ENCODE measurements at regions not wholly inside any gene's neighbourhood (a gene's known extent, or its start where the extent isn't known, plus 50 kb on each side); places are given as distances from the start of the nearest gene placed in this dataset.

DNA sequence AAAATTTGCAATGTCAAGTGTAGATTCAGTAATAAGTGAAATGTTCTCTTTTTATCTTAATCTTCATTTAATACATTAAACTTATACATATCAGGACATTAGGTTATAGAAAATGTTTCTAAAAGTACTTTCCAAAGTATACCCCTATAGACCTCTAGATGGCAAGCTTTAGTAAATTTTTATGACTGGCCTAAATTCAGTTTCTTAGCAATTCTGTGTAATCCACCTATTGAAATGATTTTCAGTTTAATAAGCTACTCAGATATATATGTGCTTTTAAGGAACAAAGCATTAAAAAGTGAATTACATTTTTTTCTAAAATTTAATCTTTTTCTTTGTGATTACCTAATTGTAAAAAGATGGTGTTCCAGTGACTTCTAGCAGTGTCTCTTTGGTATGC is 342.2 kb downstream of the GBE1 start:
- Histone ChIP-seq H3K27me3 (ENCODE audit: control insufficient read depth in 2 of 2, insufficient read depth in 1 of 2, low read length in 1 of 2) (no peaks in the 10 kb centered on the region), H3K4me3 (ENCODE audit: low read length in 2 of 2) (no peak overlapping the region), H3K4me1 (ENCODE audit: control insufficient read depth in 2 of 2, insufficient read depth in 2 of 2, low read length in 2 of 2) (no peaks in the 10 kb centered on the region), H3K27ac (ENCODE audit: low read depth in 1 of 2, low read length in 1 of 2) (no peak overlapping the region), H3K36me3 (ENCODE audit: control insufficient read depth in 2 of 2, insufficient read depth in 2 of 2, low read length in 1 of 2) (no peaks in the 10 kb centered on the region), H3K9me3 (ENCODE audit: control insufficient read depth in 2 of 2, insufficient read depth in 1 of 2, low read length in 1 of 2) (no peaks in the 10 kb centered on the region)
- DNase-seq (ENCODE audit: low read depth in 6 of 9, low spot score in 9 of 9), result no peak

DNA sequence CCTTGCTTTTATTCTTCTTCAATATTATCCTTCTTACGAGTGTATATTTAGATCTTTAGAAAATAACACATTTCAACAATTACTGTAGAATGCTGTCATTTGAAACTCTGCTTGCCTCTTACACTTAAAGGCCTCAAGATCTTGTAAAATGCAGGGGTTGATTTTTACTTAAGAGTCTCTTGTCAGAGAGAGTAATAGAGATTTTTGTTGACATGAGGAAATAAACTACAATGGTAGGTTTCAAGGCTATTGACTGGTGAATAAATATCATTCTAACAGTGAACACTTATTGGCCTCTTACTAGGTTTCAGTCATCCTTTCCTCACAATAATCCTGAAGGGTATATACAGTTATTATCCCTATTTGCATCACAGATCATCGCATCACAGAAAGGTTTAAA is 344.6 kb downstream of the GBE1 start:
- H3K27me3 ChIP-seq (ENCODE audit: control insufficient read depth in 2 of 2, insufficient read depth in 1 of 2, low read length in 1 of 2), result no peaks in the 10 kb centered on the region
- H3K27ac ChIP-seq (ENCODE audit: low read depth in 1 of 2, low read length in 1 of 2), result no peak overlapping the region
- 95% methylated on average over 2 of the region's 2 CpGs for WGBS
- no peaks in the 10 kb centered on the region for H3K4me1 ChIP-seq (ENCODE audit: control insufficient read depth in 2 of 2, insufficient read depth in 2 of 2, low read length in 2 of 2)
- no peak for DNase-seq (ENCODE audit: low read depth in 6 of 9, low spot score in 9 of 9)
- H3K4me3 ChIP-seq (ENCODE audit: low read length in 2 of 2), result no peak overlapping the region
- H3K36me3 ChIP-seq (ENCODE audit: control insufficient read depth in 2 of 2, insufficient read depth in 2 of 2, low read length in 1 of 2), result no peaks in the 10 kb centered on the region
- no peaks in the 10 kb centered on the region for H3K9me3 ChIP-seq (ENCODE audit: control insufficient read depth in 2 of 2, insufficient read depth in 1 of 2, low read length in 1 of 2)

DNA sequence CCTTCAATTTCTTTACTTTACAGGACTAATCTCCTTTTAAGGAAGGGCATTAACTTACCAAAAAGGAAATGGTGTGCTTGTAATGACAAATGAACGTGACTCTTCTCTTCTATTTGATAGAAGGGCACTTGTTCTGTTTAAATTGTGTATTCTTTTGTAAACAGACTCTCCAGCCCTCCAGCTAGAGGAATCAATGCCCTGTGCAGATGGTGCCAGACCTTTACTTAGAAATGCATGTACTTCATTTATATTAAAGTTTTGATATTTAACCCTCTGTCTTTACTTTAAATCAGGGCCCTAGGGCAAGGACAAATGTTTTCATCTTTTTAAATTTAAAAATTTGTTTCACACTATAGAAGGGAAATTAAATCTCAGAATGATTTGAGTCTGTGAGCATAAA is 355.1 kb downstream of the GBE1 start:
- WGBS, result 70% methylated on average over 1 of the region's 1 CpG

DNA sequence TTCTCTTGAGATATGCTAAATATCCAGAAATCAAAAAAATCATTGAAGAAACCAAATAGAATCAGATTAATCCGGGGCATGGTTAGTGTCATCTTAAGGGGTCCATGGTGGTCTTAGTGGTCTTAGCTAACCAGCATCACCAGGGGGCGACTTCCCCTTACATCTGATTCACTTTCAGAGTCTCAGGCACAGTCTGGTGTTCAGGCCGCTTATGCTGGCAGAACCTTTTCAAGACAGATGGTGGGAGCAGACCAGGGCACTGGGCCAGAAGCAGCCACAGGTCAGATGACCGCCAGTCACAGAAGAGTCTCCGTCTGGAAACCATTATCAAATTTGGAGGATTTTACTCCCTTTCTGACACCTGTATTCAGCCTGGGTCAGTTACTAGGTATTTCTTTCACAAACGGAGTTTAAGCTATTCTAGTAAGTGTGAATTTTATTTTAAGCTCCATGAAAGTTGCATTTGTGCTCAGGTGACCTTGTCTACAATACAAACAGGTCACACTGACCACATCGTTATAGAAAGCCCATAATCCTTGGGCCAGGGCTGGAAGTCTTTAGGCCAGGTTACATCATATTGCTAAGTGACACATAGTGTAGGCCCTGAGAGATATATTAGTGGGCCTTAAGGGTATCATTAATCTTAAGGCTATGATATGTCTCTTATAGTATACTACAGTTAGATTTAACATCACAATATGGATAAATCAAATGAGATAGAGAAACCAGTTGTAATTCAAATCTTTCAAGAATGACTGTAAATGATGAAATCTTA is 365.5 kb downstream of the GBE1 start:
- Histone ChIP-seq H3K36me3 (ENCODE audit: control insufficient read depth in 2 of 2, insufficient read depth in 2 of 2, low read length in 1 of 2) (no peaks in the 10 kb centered on the region), H3K4me1 (ENCODE audit: control insufficient read depth in 2 of 2, insufficient read depth in 2 of 2, low read length in 2 of 2) (no peaks in the 10 kb centered on the region), H3K27ac (ENCODE audit: low read depth in 1 of 2, low read length in 1 of 2) (no peak overlapping the region), H3K9me3 (ENCODE audit: control insufficient read depth in 2 of 2, insufficient read depth in 1 of 2, low read length in 1 of 2) (no peaks in the 10 kb centered on the region), H3K27me3 (ENCODE audit: control insufficient read depth in 2 of 2, insufficient read depth in 1 of 2, low read length in 1 of 2) (no peaks in the 10 kb centered on the region), H3K4me3 (ENCODE audit: low read length in 2 of 2) (no peak overlapping the region)
- no peak for DNase-seq (ENCODE audit: low read depth in 6 of 9, low spot score in 9 of 9)
- WGBS, result 94% methylated on average over 7 of the region's 7 CpGs

More for the DNA sequence above, 355.1 kb downstream of the GBE1 start:
- H3K27me3 ChIP-seq (ENCODE audit: control insufficient read depth in 2 of 2, insufficient read depth in 1 of 2, low read length in 1 of 2), result no peaks in the 10 kb centered on the region
- H3K9me3 ChIP-seq (ENCODE audit: control insufficient read depth in 2 of 2, insufficient read depth in 1 of 2, low read length in 1 of 2), result no peaks in the 10 kb centered on the region
- no peak for DNase-seq (ENCODE audit: low read depth in 6 of 9, low spot score in 9 of 9)
- H3K4me1 ChIP-seq (ENCODE audit: control insufficient read depth in 2 of 2, insufficient read depth in 2 of 2, low read length in 2 of 2), result no peaks in the 10 kb centered on the region
- H3K27ac ChIP-seq (ENCODE audit: low read depth in 1 of 2, low read length in 1 of 2), result no peak overlapping the region
- H3K4me3 ChIP-seq (ENCODE audit: low read length in 2 of 2), result no peak overlapping the region
- no peaks in the 10 kb centered on the region for H3K36me3 ChIP-seq (ENCODE audit: control insufficient read depth in 2 of 2, insufficient read depth in 2 of 2, low read length in 1 of 2)

DNA sequence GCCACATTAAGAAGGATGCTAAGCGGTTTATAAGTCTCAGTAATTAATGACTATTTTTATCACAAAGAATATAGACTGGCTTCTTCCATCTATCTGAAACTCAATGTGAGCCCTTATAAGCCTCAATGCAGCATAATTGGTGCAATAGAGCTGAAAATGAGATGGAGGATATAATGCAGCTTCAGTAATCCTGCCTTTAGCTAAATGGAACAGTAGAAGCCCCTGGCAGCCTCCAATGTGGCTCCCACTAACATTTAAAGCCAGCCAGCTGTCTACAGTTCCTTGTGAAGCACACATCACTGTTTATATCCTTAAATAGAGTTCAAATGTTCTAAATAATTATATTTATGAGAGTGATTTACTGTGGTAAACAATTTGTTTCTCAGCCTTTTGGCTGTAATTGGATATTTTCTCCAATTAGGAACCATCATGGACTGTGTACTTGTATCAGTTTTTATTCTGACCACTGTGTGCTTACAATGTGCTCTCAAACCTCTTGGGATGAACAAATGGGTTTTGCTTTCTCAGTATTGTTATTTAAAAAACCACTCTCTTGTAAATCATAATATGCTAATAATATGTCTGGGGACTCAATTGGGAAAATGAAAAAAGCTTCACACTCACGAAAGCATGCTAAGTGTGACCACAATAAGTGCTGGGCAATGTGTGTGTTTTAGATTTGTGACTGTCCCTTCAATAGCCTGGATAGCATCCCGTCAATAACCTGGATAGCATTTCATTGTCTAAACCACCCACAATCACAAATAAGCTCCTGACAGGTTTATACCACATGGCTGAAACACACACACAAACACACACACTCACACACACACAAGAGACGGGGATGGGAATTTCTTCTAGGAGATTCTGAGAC is 366.6 kb downstream of the GBE1 start:
- WGBS, result 98% methylated on average over 4 of the region's 4 CpGs
- DNase-seq (ENCODE audit: low read depth in 6 of 9, low spot score in 9 of 9), result no peak
- Histone ChIP-seq H3K27me3 (ENCODE audit: control insufficient read depth in 2 of 2, insufficient read depth in 1 of 2, low read length in 1 of 2) (no peaks in the 10 kb centered on the region), H3K27ac (ENCODE audit: low read depth in 1 of 2, low read length in 1 of 2) (no peak overlapping the region), H3K4me3 (ENCODE audit: low read length in 2 of 2) (no peak overlapping the region), H3K36me3 (ENCODE audit: control insufficient read depth in 2 of 2, insufficient read depth in 2 of 2, low read length in 1 of 2) (no peaks in the 10 kb centered on the region), H3K4me1 (ENCODE audit: control insufficient read depth in 2 of 2, insufficient read depth in 2 of 2, low read length in 2 of 2) (no peaks in the 10 kb centered on the region), H3K9me3 (ENCODE audit: control insufficient read depth in 2 of 2, insufficient read depth in 1 of 2, low read length in 1 of 2) (no peaks in the 10 kb centered on the region)

DNA sequence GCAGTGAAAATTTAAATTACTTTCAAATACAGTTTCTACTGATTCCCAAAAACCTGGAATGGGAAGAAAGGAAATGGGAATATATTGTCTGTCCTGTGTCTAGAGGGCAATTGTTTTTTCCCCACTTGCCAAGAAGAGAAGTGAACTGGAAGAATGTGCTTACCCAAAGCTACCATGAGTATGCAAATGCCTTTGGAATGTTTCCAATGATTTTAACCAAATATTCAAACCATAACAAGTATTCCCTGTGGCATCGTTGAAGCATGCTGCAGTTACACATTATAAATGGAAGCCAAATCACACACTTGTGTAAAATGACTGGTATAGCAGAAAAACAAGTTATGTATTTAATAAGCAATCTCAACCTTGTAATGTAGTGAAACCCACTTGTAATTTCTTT is 368.2 kb downstream of the GBE1 start:
- Histone ChIP-seq H3K4me3 (ENCODE audit: low read length in 2 of 2) (no peak overlapping the region), H3K9me3 (ENCODE audit: control insufficient read depth in 2 of 2, insufficient read depth in 1 of 2, low read length in 1 of 2) (no peaks in the 10 kb centered on the region), H3K27ac (ENCODE audit: low read depth in 1 of 2, low read length in 1 of 2) (no peak overlapping the region), H3K4me1 (ENCODE audit: control insufficient read depth in 2 of 2, insufficient read depth in 2 of 2, low read length in 2 of 2) (no peaks in the 10 kb centered on the region), H3K27me3 (ENCODE audit: control insufficient read depth in 2 of 2, insufficient read depth in 1 of 2, low read length in 1 of 2) (no peaks in the 10 kb centered on the region), H3K36me3 (ENCODE audit: control insufficient read depth in 2 of 2, insufficient read depth in 2 of 2, low read length in 1 of 2) (no peaks in the 10 kb centered on the region)
- no peak for DNase-seq (ENCODE audit: low read depth in 6 of 9, low spot score in 9 of 9)
- WGBS, result 84% methylated on average over 1 of the region's 1 CpG

DNA sequence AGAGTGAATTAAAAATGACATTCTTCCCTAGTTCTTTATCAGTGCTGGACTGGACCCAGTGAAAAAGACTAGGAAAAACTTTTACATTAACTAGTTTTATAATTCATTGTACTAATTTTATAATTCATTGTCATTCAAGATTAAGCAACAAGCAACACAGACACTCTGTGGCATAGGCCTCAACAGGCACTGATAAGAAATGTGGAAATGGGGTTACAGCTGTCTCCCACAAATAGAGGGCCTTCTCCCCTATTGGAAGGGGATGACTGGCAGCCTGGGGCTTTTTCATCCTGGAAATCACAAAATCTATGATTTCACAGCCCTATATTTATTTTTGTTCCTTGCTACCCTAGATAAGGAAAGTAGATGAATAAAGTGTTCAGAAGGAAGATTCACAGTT is 370.6 kb downstream of the GBE1 start:
- no peak overlapping the region for H3K27ac ChIP-seq (ENCODE audit: low read depth in 1 of 2, low read length in 1 of 2)
- H3K4me1 ChIP-seq (ENCODE audit: control insufficient read depth in 2 of 2, insufficient read depth in 2 of 2, low read length in 2 of 2), result no peaks in the 10 kb centered on the region
- H3K27me3 ChIP-seq (ENCODE audit: control insufficient read depth in 2 of 2, insufficient read depth in 1 of 2, low read length in 1 of 2), result no peaks in the 10 kb centered on the region
- no peak overlapping the region for H3K4me3 ChIP-seq (ENCODE audit: low read length in 2 of 2)
- no peak for DNase-seq (ENCODE audit: low read depth in 6 of 9, low spot score in 9 of 9)
- H3K9me3 ChIP-seq (ENCODE audit: control insufficient read depth in 2 of 2, insufficient read depth in 1 of 2, low read length in 1 of 2), result no peaks in the 10 kb centered on the region
- H3K36me3 ChIP-seq (ENCODE audit: control insufficient read depth in 2 of 2, insufficient read depth in 2 of 2, low read length in 1 of 2), result no peaks in the 10 kb centered on the region

DNA sequence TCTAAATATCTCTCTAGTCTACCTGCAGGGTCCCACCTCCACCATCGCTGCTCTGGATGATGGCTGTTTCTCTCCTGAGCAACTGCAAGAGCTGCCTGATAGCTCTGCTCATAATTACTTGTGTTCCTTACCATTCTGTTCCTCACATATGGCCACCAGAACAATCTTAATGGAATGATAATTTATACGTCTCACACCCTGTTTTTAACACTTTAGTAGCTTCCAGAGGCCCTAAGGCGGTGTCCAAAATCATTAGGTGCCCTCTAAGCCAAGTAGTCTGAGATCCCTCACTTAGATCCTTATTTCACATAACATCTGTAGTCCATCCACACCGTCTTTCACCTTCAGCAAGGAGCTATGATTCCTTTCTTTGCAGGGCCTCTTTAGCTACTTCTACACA is 373.3 kb downstream of the GBE1 start:
- Histone ChIP-seq H3K36me3 (ENCODE audit: control insufficient read depth in 2 of 2, insufficient read depth in 2 of 2, low read length in 1 of 2) (no peaks in the 10 kb centered on the region), H3K4me1 (ENCODE audit: control insufficient read depth in 2 of 2, insufficient read depth in 2 of 2, low read length in 2 of 2) (no peaks in the 10 kb centered on the region)

DNA sequence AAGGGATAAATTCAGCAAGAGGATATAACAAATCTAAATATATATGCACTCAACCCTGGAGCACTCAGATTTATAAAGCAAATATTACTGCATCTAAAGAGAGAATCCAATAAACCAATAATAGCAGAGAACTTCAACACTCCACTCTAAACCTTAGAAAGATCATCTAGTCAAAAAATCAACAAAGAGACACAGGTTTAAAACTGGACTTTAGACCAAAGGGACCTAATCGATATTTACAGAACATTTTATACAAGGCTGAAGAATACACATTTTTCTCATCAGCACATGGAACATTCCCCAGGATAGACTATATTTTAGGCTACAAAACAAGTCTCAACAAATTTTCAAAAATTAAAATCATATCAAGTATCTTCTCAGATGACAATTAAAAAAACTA is 379.0 kb downstream of the GBE1 start:
- no peaks in the 10 kb centered on the region for H3K27me3 ChIP-seq (ENCODE audit: control insufficient read depth in 2 of 2, insufficient read depth in 1 of 2, low read length in 1 of 2)
- H3K9me3 ChIP-seq (ENCODE audit: control insufficient read depth in 2 of 2, insufficient read depth in 1 of 2, low read length in 1 of 2), result no peaks in the 10 kb centered on the region
- 100% methylated on average over 1 of the region's 1 CpG for WGBS
- DNase-seq (ENCODE audit: low read depth in 6 of 9, low spot score in 9 of 9), result no peak
- no peak overlapping the region for H3K4me3 ChIP-seq (ENCODE audit: low read length in 2 of 2)
- no peak overlapping the region for H3K27ac ChIP-seq (ENCODE audit: low read depth in 1 of 2, low read length in 1 of 2)
- H3K36me3 ChIP-seq (ENCODE audit: control insufficient read depth in 2 of 2, insufficient read depth in 2 of 2, low read length in 1 of 2), result no peaks in the 10 kb centered on the region
- no peaks in the 10 kb centered on the region for H3K4me1 ChIP-seq (ENCODE audit: control insufficient read depth in 2 of 2, insufficient read depth in 2 of 2, low read length in 2 of 2)

More for the DNA sequence above, 373.3 kb downstream of the GBE1 start:
- Histone ChIP-seq H3K27ac (ENCODE audit: low read depth in 1 of 2, low read length in 1 of 2) (no peak overlapping the region), H3K27me3 (ENCODE audit: control insufficient read depth in 2 of 2, insufficient read depth in 1 of 2, low read length in 1 of 2) (no peaks in the 10 kb centered on the region), H3K4me3 (ENCODE audit: low read length in 2 of 2) (no peak overlapping the region), H3K9me3 (ENCODE audit: control insufficient read depth in 2 of 2, insufficient read depth in 1 of 2, low read length in 1 of 2) (no peaks in the 10 kb centered on the region)
- 92% methylated on average over 4 of the region's 4 CpGs for WGBS
- no peak for DNase-seq (ENCODE audit: low read depth in 6 of 9, low spot score in 9 of 9)

All from thymus (tissue), 11 donors.